Fibroblast of lung (primary cell): ENCODE measurements at regions not wholly inside any gene's neighbourhood (a gene's known extent, or its start where the extent isn't known, plus 50 kb on each side); places are given as distances from the start of the nearest gene placed in this dataset.

Source experiments
- DNase-seq, 2 donors: peaks; one replicate each; pipeline versions ENCODE4 v3.0.0 to v3.0.0-alpha.2; 2010; ENCODE audit warnings: low read depth in 2 of 2
- H2AFZ ChIP-seq: 2 replicates; pipeline ENCODE4 v1.5.1; 2012; ENCODE audit warnings: low read length, control low read depth, inconsistent platforms
- H3K27ac ChIP-seq: 2 replicates; pipeline ENCODE4 v1.5.1; 2011; ENCODE audit warnings: low read length, control low read depth; ENCODE audit not compliant: insufficient read depth
- H3K27me3 ChIP-seq: 2 replicates; pipeline ENCODE4 v1.5.1; 2011; ENCODE audit warnings: mild to moderate bottlenecking, low read length; ENCODE audit not compliant: control insufficient read depth, insufficient read depth
- H3K36me3 ChIP-seq: 2 replicates; pipeline ENCODE4 v1.5.1; 2011; ENCODE audit warnings: low read length; ENCODE audit not compliant: control insufficient read depth, insufficient read depth
- H3K4me1 ChIP-seq: 2 replicates; pipeline ENCODE4 v1.5.1; 2011; ENCODE audit warnings: low read length; ENCODE audit not compliant: control insufficient read depth, insufficient read depth; ENCODE audit errors: extremely low read depth
- H3K4me2 ChIP-seq: 2 replicates; pipeline ENCODE4 v1.5.1; 2011; ENCODE audit warnings: low read length, control low read depth; ENCODE audit not compliant: insufficient read depth; ENCODE audit errors: extremely low read depth
- H3K4me3 ChIP-seq, 4 experiments: fragments of 200-600 bp in 1 of 4; sonication (generic) in 1 of 4; replicated peaks in 1 of 4; 2 replicates each; pipeline ENCODE4 v1.5.1; 2011 to 2016; ENCODE audit warnings: low read length in 4 of 4, low read depth in 3 of 4, mild to moderate bottlenecking in 3 of 4, control low read depth in 2 of 4, inconsistent platforms in 1 of 4, mixed read lengths in 1 of 4; ENCODE audit not compliant: insufficient read depth in 1 of 4; ENCODE audit errors: control extremely low read depth in 1 of 4
- H3K79me2 ChIP-seq: 2 replicates; pipeline ENCODE4 v1.5.1; 2012; ENCODE audit warnings: mild to moderate bottlenecking, low read length, inconsistent platforms; ENCODE audit not compliant: control insufficient read depth, insufficient read depth
- H3K9ac ChIP-seq: 2 replicates; pipeline ENCODE4 v1.5.1; 2011; ENCODE audit warnings: mild to moderate bottlenecking, low read length, control low read depth; ENCODE audit not compliant: insufficient read depth
- H3K9me3 ChIP-seq: 2 replicates; pipeline ENCODE4 v1.5.1; 2012; ENCODE audit warnings: low read depth, low read length; ENCODE audit not compliant: control insufficient read depth, insufficient read depth
- H4K20me1 ChIP-seq: 2 replicates; pipeline ENCODE4 v1.5.1; 2011; ENCODE audit warnings: low read length; ENCODE audit not compliant: control insufficient read depth, insufficient read depth; ENCODE audit errors: extremely low read depth
- CTCF ChIP-seq, 2 donors: IDR thresholded peaks in 1 of 2; conservative IDR thresholded peaks in 1 of 2; 1 replicate in 1 of 2; 2 replicates in 1 of 2; pipeline ENCODE4 v1.5.1; 2011 to 2012; ENCODE audit warnings: low read length in 2 of 2, control low read depth in 1 of 2, inconsistent platforms in 1 of 2, low read depth in 1 of 2, mild to moderate bottlenecking in 1 of 2
- EZH2 ChIP-seq: IDR thresholded peaks from 2 replicates; pipeline ENCODE4 v1.5.1; 2012; ENCODE audit warnings: low read length, control low read depth, mild to moderate bottlenecking; ENCODE audit errors: missing control alignments

- no peak overlapping the region for H2AFZ ChIP-seq
- H3K4me3 ChIP-seq = no peak overlapping the region
- TF ChIP-seq CTCF (conservative IDR thresholded peaks at IDR 0.05 in 1 of 2, IDR thresholded peaks at IDR 0.05 in 1 of 2; ENCODE audit: low read depth in 1 of 2, low read length in 2 of 2) = no peak
- TF ChIP-seq EZH2 = no peak
- H3K4me1 ChIP-seq = no peaks in the 10 kb centered on the region
- H3K9me3 ChIP-seq = no peaks in the 10 kb centered on the region
- H3K36me3 ChIP-seq = no peaks in the 10 kb centered on the region
- H3K27ac ChIP-seq = no peak overlapping the region
- H4K20me1 ChIP-seq = no peaks in the 10 kb centered on the region
- DNase-seq = peak in 1 of 2 donors; percentile 75
- no peak overlapping the region for H3K9ac ChIP-seq
- H3K27me3 ChIP-seq = no peaks in the 10 kb centered on the region
- H3K79me2 ChIP-seq = no peaks in the 10 kb centered on the region
- H3K4me2 ChIP-seq = no peak overlapping the region
These were observed 595.6 kb downstream of the CAAP1 start for GRCh38 chr9:26296910-26297572.

- no peaks in the 10 kb centered on the region for H3K27me3 ChIP-seq
- H3K4me2 ChIP-seq = no peak overlapping the region
- no peaks in the 10 kb centered on the region for H3K79me2 ChIP-seq
- no peaks in the 10 kb centered on the region for H4K20me1 ChIP-seq
- no peak overlapping the region for H3K4me3 ChIP-seq
- no peak overlapping the region for H3K27ac ChIP-seq
- H3K9me3 ChIP-seq = no peaks in the 10 kb centered on the region
- no peak overlapping the region for H2AFZ ChIP-seq
- peak in 1 of 2 donors; percentile 81 for DNase-seq
- no peaks in the 10 kb centered on the region for H3K36me3 ChIP-seq
- H3K9ac ChIP-seq = no peak overlapping the region
- no peaks in the 10 kb centered on the region for H3K4me1 ChIP-seq
- no peak for TF ChIP-seq EZH2
- TF ChIP-seq CTCF (conservative IDR thresholded peaks at IDR 0.05 in 1 of 2, IDR thresholded peaks at IDR 0.05 in 1 of 2; ENCODE audit: low read depth in 1 of 2, low read length in 2 of 2) = no peak
These were observed 599.7 kb downstream of the CAAP1 start for GRCh38 chr9:26292943-26293342.

DNA sequence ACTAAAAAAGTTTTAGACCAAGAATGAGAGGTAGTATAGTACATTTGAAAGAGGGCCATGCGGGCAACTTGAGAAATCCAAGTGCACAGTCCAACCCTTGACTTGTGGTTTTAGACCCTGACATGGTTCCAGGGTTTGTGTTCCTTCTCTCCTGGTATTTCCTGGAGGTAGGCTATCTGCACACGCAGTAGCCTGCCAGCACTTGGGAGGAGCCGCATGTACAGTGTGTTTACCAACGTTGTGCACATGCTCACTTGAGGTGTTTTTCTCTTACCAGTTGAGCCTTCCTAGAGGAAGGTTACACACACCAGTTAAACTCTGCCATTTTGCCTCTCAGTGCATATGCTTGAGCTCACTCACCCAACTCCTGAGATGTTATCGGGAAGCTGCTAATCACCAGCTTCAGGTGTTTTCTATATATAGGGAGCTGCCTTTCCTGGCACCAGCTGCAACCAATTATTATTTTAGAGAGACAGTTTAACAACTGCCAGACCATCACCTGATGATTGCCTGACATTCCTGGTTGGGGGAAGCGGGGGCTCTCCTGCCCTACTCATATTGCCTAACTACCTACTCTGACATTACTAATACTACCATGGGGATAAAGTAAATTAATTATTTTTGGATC is 593.4 kb upstream of the TUSC1 start:
- Histone ChIP-seq H3K27ac (no peak overlapping the region), H3K27me3 (no peaks in the 10 kb centered on the region), H3K36me3 (no peaks in the 10 kb centered on the region), H3K79me2 (no peaks in the 10 kb centered on the region), H4K20me1 (no peaks in the 10 kb centered on the region), H3K4me1 (no peaks in the 10 kb centered on the region), H3K4me2 (no peak overlapping the region), H2AFZ (no peak overlapping the region), H3K9ac (no peak overlapping the region), H3K9me3 (no peaks in the 10 kb centered on the region), H3K4me3 (no peak overlapping the region)
- TF ChIP-seq EZH2 (no peak), CTCF (conservative IDR thresholded peaks at IDR 0.05 in 1 of 2, IDR thresholded peaks at IDR 0.05 in 1 of 2; ENCODE audit: low read depth in 1 of 2, low read length in 2 of 2) (no peak)
- no peak for DNase-seq
